NCI-H345 (cell line): ENCODE measurements at regions not wholly inside any gene's neighbourhood (a gene's known extent, or its start where the extent isn't known, plus 50 kb on each side); places are given as distances from the start of the nearest gene placed in this dataset.

Experiments
- DNase-seq: peaks from one replicate; lab custom pipeline; 2025; lab: John Stamatoyannopoulos, UW

DNA sequence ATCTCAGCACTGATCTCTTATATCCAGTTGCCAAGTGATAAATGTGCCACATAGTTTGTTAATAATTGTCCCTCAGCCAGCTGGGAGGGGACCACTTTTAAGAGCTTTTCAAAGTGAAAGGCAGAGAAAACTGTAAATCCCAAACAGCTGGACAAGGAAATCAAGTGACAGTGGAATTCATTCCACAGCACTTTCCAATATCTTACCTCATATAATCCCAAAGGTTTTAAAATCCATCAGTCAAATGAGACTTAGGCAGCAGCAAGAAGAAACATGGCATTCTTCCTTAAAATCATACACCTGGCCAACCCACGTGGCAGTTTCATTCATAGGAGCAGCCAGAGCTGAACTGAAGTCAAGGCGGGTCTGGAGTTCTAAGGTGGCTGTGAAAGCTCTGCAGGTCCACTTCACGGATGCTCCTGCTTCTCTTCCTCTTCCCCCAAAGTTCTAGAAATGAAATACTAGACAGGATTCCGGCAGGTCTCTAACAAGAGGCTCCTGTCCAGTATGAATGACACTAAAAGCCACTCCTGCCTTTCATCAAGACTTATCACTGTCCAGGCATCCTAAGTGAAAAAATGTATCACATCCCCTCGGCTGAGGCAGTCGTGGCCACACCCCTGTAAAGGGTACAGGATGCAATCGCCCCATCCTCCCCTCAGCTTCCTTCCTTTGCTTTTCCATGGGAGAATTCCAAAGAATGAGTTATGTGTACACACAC is 190.4 kb upstream of the STK17B start:
- no peak for DNase-seq

GRCh38 chr2:196362973-196363549 is 191.7 kb upstream of the STK17B start:
- DNase-seq, result no peak

DNA sequence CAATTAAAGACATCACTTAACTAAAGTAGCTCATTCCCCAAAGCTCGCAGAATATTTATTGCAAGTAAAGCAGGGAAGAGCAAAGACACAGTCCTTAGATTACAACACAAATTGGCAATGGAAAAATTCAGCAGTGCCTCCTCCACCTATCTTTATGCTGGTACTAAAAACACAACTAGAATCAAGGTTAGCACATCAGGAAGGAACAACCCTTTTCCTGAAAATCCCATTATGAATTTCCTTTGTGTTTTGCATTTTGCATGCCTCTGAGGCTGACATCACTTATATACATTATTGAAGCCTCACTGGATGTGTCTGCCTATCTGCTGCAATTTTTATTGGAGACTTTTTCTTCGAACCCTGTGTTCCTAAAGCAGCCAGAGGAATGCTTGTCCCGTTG is 193.8 kb upstream of the STK17B start:
- no peak for DNase-seq

DNA sequence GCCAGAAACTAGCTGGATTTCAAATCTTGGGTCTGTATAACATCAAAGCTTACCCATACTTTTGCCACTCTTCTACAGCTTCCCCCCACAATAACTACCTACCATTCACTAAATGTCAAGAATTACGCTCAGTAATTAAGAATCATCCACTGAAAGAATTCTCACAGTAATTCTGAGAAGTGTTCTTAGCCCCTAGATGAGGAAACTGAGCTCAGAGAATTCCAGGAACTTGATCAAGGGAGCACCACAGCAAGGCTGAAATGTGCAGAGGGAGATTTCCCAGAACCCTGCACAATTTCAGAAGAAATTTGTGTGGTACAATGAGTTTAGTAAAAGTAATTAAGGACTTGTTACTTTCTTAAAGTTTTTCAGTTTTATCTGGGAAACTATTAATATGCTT is 194.5 kb upstream of the STK17B start:
- no peak for DNase-seq

DNA sequence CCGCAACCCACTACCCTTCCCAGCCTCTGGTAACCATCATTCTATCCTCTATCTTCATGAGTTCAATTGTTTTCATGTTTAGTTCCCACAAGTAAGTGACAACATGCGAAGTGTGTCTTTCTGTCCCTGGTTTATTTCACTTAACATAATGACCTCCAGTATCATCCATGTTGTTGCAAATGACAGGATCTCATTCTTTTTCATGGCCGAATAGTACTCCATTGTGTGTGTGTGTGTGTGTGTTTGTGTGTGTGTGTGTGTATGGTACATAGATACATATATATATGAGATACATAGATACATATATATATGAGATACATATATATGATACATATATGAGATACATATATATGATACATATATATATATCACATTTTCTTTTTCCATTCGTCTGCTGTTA is 196.3 kb upstream of the STK17B start:
- no peak for DNase-seq

- DNase-seq, result no peak
These were observed 197.3 kb upstream of the STK17B start for GRCh38 chr2:196368546-196369225.

GRCh38 chr2:196369967-196370366 is 198.6 kb upstream of the STK17B start:
- no peak for DNase-seq

- DNase-seq, result no peak
These were observed 199.0 kb upstream of the STK17B start for GRCh38 chr2:196370381-196370780.

- no peak for DNase-seq
These were observed 201.0 kb upstream of the STK17B start for GRCh38 chr2:196372276-196372809.

- no peak for DNase-seq
These were observed 201.7 kb upstream of the STK17B start for GRCh38 chr2:196372811-196373664.

- DNase-seq, result no peak
These were observed 205.9 kb upstream of the STK17B start for GRCh38 chr2:196376984-196377877.

DNA sequence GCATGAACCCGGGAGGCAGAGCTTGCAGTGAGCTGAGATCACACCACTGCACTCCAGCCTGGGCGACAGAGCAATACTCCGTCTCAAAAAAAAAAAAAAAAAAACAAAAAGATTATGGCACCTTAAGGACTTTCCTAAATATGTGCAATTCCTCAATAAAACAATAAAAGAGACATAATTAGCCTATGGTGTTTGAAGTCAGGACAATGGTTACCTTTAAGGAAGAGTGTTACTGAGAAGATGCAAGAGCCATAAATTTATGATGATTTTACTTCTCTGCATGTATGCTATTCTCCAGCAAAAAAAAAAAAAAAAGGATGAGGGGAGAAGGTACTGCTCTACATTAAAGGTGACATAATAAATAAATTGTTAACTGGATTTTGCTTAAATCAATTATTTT is 208.2 kb upstream of the STK17B start:
- DNase-seq, result no peak

GRCh38 chr2:196380098-196380497 is 208.7 kb upstream of the STK17B start:
- DNase-seq, result no peak

DNA sequence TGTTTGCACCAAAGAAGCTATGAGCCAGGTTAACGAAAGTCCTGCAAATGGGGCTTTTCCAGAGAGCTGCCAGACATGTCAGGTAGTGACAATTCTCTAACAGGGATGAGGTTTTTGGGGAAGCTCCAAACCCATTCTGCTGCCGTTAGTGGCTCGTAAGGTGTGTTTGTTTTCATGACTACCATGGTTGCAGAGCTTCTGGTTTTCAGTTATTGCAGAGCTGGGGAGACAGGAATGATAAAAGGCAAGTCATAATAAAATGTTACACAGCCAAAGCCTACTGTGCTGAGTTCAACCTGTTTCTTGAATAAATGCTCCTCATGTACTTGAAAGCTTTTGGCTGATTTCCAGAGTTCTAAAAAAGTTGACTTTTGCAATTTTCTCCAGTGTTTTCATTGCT is 209.2 kb upstream of the STK17B start:
- no peak for DNase-seq

DNA sequence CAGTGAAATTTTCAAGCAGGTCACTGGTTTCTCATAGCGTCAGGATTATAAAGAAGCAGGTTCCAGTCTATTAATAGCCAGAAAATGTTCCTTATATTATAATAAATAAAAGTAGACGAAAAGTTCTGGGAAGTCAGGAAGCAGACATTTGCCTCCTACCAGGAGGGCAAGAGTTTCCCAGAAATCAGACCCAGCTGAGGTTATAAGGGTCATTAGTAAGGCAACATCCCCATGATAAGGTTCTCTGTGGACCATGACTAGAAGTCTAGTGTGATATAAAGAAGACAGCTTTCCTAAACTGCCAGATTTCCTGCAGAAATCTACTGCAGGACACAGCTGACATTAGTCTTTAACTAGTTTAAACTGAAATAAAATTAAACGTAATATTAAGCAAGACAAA is 210.1 kb upstream of the STK17B start:
- DNase-seq, result no peak

GRCh38 chr2:196383799-196384198 is 212.4 kb upstream of the STK17B start:
- DNase-seq, result no peak

DNA sequence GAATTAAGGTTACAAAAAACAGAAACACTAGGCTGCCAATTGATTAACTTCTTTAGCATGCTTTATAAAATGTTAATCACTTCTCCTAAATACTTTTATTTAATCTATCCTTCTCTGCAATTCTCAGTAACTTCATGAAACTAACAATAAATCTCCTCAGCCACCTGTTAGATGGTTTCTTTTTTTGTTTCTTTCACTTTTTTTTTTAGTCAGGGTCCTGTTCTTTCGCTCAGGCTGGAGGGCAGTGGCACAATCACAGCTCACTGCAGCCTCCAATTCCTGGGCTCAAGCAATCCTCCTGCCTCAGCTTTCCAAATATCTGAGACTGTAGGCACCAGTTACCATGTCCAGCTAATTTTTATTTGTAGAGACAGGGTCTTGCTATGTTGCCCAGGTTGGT is 213.4 kb upstream of the STK17B start:
- DNase-seq, result no peak

DNA sequence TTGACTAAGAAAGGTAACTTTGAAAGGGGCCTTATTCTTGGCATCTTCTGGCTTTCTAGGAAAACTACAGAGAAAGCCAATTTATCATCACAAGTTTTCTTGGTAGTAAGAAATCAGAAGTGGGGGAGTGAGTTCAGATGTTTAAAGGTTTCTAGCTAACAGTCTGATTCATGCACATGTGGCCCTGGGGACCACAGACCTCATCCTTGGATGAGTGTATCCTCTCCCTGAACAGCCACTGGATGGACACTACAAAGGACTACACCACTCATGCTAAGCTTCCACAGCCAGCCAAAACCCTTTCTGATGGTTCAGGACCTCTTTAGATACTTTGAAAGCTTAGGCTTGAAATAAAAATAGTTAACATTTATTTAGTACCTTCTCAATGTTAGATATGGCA is 218.3 kb upstream of the STK17B start:
- DNase-seq, result no peak

DNA sequence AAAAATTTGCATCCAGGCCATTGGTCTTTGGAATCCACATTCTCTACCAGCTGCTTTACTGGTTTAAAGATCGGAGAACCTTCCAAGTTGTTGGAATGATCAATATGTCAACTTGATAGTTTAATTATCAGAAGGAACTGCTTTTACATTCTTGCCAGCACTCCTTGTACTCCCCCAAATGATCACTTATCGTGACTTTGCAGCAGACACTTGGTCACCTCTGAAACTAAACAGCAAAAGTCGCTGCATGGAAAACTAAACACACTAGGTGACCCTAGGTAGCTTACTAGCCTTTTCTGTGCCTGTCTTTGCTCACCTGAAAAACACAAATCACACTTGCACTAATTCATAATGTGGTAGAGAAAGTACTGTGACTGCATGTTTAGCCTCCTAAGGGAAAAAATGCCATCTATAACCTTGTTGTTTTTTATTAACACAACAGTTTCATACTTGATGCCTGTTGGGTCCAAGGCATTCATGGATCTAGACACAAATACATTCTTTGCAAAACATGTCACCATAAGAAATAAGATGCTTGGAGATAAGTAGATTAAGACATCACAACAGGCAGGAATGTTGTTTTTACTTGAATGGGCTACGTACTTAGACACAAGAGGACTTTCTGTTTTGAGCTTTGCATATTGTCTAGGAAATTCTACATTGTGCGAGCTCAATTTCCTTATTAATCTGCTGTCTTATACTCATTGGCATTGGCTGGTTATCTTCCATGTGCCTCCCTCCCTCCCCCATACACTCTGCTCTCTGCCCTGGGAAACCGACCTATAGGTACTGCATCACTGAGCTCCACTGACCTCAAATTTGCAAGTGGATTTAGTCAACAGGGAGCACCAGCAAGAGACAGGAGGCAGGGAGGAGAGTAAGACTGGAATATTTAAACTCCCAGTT is 219.1 kb upstream of the STK17B start:
- DNase-seq, result no peak

DNA sequence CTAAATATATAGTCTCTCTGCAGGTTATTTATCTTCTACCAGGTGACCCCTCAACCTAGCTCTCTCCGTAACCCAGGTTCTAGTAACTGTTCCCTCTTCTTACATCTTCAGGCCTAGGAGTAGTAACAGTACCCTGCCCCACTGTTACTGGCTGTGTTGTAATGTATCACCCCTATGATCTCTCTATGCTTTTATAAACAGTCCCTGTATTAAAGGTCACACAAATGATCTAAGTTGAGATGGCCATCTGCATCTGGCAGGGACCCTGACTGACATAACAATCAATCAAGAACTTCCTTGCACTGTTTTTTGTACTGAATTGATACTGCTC is 219.7 kb upstream of the STK17B start:
- DNase-seq, result no peak
